MM.1S (cell line): ENCODE measurements at regions not wholly inside any gene's neighbourhood (a gene's known extent, or its start where the extent isn't known, plus 50 kb on each side); places are given as distances from the start of the nearest gene placed in this dataset.

Experiments used
- DNase-seq: peaks from one replicate; pipeline ENCODE4 v3.0.0-alpha.2; 2015
- H2AFZ ChIP-seq: fragments of 300-600 bp; sonication (generic); 2 replicates; pipeline ENCODE4 v1.6.0; 2016; ENCODE audit warnings: antibody characterized with exemption, low read length
- H3F3A ChIP-seq: fragments of 300-600 bp; sonication (generic); 2 replicates; pipeline ENCODE4 v1.6.1; 2016; ENCODE audit warnings: mild to moderate bottlenecking, antibody characterized with exemption, low read length, moderate library complexity, mixed read lengths; ENCODE audit not compliant: insufficient read depth
- H3K27ac ChIP-seq: fragments of 300-600 bp; sonication (generic); 2 replicates; pipeline ENCODE4 v1.5.1; 2016; ENCODE audit warnings: mild to moderate bottlenecking, low read length
- H3K27me3 ChIP-seq: fragments of 300-600 bp; sonication (generic); replicated peaks from 2 replicates; pipeline ENCODE4 v1.6.0; 2016; ENCODE audit warnings: low read length; ENCODE audit not compliant: insufficient read depth
- H3K36me3 ChIP-seq: fragments of 300-600 bp; sonication (generic); replicated peaks from 2 replicates; pipeline ENCODE4 v1.6.1; 2016; ENCODE audit warnings: mild to moderate bottlenecking, low read length, mixed read lengths; ENCODE audit not compliant: insufficient read depth
- H3K4me1 ChIP-seq: fragments of 300-600 bp; sonication (generic); 2 replicates; pipeline ENCODE4 v1.6.1; 2016; ENCODE audit warnings: low read length, mixed read lengths
- H3K4me2 ChIP-seq: fragments of 300-600 bp; sonication (generic); 2 replicates; pipeline ENCODE4 v1.6.0; 2016; ENCODE audit warnings: low read depth, low read length
- H3K4me3 ChIP-seq: fragments of 300-600 bp; sonication (generic); 2 replicates; pipeline ENCODE4 v1.5.1; 2016; ENCODE audit warnings: low read length, mixed read lengths
- H3K79me2 ChIP-seq: fragments of 300-600 bp; sonication (generic); 2 replicates; pipeline ENCODE4 v1.6.1; 2016; ENCODE audit warnings: mixed run types, low read length, mixed read lengths
- H3K9ac ChIP-seq: fragments of 300-600 bp; sonication (generic); 2 replicates; pipeline ENCODE4 v1.6.1; 2016; ENCODE audit warnings: low read length, mixed read lengths
- H3K9me2 ChIP-seq: fragments of 300-600 bp; sonication (generic); replicated peaks from 2 replicates; pipeline ENCODE4 v1.6.1; 2016; ENCODE audit warnings: mild to moderate bottlenecking, low read length, mixed read lengths; ENCODE audit not compliant: insufficient read depth
- H3K9me3 ChIP-seq: fragments of 300-600 bp; sonication (generic); replicated peaks from 2 replicates; pipeline ENCODE4 v1.6.1; 2016; ENCODE audit warnings: mild to moderate bottlenecking, low read length, mixed read lengths; ENCODE audit not compliant: insufficient read depth
- H4K20me1 ChIP-seq: fragments of 300-600 bp; sonication (generic); 2 replicates; pipeline ENCODE4 v1.6.1; 2016; ENCODE audit warnings: mild to moderate bottlenecking, low read length, moderate library complexity, mixed read lengths; ENCODE audit not compliant: insufficient read depth
- CTCF ChIP-seq: fragments of 300-600 bp; sonication (generic); IDR thresholded peaks from 2 replicates; pipeline ENCODE4 v1.5.1; 2016; ENCODE audit warnings: antibody characterized with exemption, low read length, mixed read lengths
- EZH2 ChIP-seq: fragments of 300-600 bp; sonication (generic); optimal IDR thresholded peaks from 2 replicates; pipeline ENCODE3; 2017; ENCODE audit warnings: low read depth, mild to moderate bottlenecking, antibody characterized with exemption, low read length, mixed read lengths
- EZH2phosphoT487 ChIP-seq: fragments of 300-600 bp; sonication (generic); IDR thresholded peaks from 2 replicates; pipeline ENCODE4 v1.6.1; 2018; ENCODE audit warnings: antibody characterized with exemption, low read length

- H3K9ac ChIP-seq = no peak overlapping the region
- DNase-seq = no peak
- no peak overlapping the region for H3K27ac ChIP-seq
- H3K9me3 ChIP-seq = no peaks in the 10 kb centered on the region
- no peak overlapping the region for H3K4me2 ChIP-seq
- H3K79me2 ChIP-seq = no peaks in the 10 kb centered on the region
- TF ChIP-seq EZH2 (no peak), EZH2phosphoT487 (no peak), CTCF (no peak)
- no peak overlapping the region for H2AFZ ChIP-seq
- no peaks in the 10 kb centered on the region for H3F3A ChIP-seq
- H3K36me3 ChIP-seq = no peaks in the 10 kb centered on the region
- no peaks in the 10 kb centered on the region for H3K4me1 ChIP-seq
- no peaks in the 10 kb centered on the region for H3K27me3 ChIP-seq
- no peaks in the 10 kb centered on the region for H3K9me2 ChIP-seq
- no peaks in the 10 kb centered on the region for H4K20me1 ChIP-seq
- no peak overlapping the region for H3K4me3 ChIP-seq
These were observed 320.0 kb downstream of the BRINP2 start for GRCh38 chr1:177490786-177491185.

GRCh38 chr1:177490036-177490639 is 319.4 kb downstream of the BRINP2 start:
- H2AFZ ChIP-seq = no peak overlapping the region

GRCh38 chr1:177488722-177489121 is 318.0 kb downstream of the BRINP2 start:
- no peak overlapping the region for H3K4me3 ChIP-seq
- TF ChIP-seq EZH2 (no peak), CTCF (no peak), EZH2phosphoT487 (no peak)
- no peaks in the 10 kb centered on the region for H3K79me2 ChIP-seq
- no peak for DNase-seq
- no peak overlapping the region for H2AFZ ChIP-seq
- H3K27ac ChIP-seq = no peak overlapping the region
- H3K36me3 ChIP-seq = no peaks in the 10 kb centered on the region
- no peak overlapping the region for H3K4me2 ChIP-seq
- no peaks in the 10 kb centered on the region for H4K20me1 ChIP-seq
- no peak overlapping the region for H3K9ac ChIP-seq
- H3K9me3 ChIP-seq = no peaks in the 10 kb centered on the region
- no peaks in the 10 kb centered on the region for H3K4me1 ChIP-seq
- no peaks in the 10 kb centered on the region for H3K27me3 ChIP-seq
- H3K9me2 ChIP-seq = no peaks in the 10 kb centered on the region
- H3F3A ChIP-seq = no peaks in the 10 kb centered on the region

More at GRCh38 chr1:177490036-177490639, 319.4 kb downstream of the BRINP2 start:
- TF ChIP-seq CTCF (no peak), EZH2 (no peak), EZH2phosphoT487 (no peak)
- H3F3A ChIP-seq = no peaks in the 10 kb centered on the region
- H3K4me1 ChIP-seq = no peaks in the 10 kb centered on the region
- no peak for DNase-seq
- no peak overlapping the region for H3K9ac ChIP-seq
- H4K20me1 ChIP-seq = no peaks in the 10 kb centered on the region
- no peaks in the 10 kb centered on the region for H3K79me2 ChIP-seq
- no peak overlapping the region for H3K4me3 ChIP-seq
- H3K9me3 ChIP-seq = no peaks in the 10 kb centered on the region
- no peak overlapping the region for H3K27ac ChIP-seq
- no peak overlapping the region for H3K4me2 ChIP-seq
- no peaks in the 10 kb centered on the region for H3K36me3 ChIP-seq
- no peaks in the 10 kb centered on the region for H3K27me3 ChIP-seq
- H3K9me2 ChIP-seq = no peaks in the 10 kb centered on the region
